ENCODE measurements at regions not wholly inside any gene's neighbourhood (a gene's known extent, or its start where the extent isn't known, plus 50 kb on each side); places are given as distances from the start of the nearest gene placed in this dataset.

GRCh38 chr11:122042981-122043380 lies 73.0 kb downstream of the BLID start:
- peaks cover 3% of the 10 kb centered on the region for H3K79me2 ChIP-seq (ENCODE audit: insufficient read depth, low read length)
- no peaks in the 10 kb centered on the region for H3K27me3 ChIP-seq (ENCODE audit: insufficient read depth, low read length)
- TF ChIP-seq, protein P1, sequence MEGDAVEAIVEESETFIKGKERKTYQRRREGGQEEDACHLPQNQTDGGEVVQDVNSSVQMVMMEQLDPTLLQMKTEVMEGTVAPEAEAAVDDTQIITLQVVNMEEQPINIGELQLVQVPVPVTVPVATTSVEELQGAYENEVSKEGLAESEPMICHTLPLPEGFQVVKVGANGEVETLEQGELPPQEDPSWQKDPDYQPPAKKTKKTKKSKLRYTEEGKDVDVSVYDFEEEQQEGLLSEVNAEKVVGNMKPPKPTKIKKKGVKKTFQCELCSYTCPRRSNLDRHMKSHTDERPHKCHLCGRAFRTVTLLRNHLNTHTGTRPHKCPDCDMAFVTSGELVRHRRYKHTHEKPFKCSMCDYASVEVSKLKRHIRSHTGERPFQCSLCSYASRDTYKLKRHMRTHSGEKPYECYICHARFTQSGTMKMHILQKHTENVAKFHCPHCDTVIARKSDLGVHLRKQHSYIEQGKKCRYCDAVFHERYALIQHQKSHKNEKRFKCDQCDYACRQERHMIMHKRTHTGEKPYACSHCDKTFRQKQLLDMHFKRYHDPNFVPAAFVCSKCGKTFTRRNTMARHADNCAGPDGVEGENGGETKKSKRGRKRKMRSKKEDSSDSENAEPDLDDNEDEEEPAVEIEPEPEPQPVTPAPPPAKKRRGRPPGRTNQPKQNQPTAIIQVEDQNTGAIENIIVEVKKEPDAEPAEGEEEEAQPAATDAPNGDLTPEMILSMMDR (IDR thresholded peaks at IDR 0.05; ENCODE audit: extremely low read depth, low read depth, low read length): no peak
- H3K4me1 ChIP-seq (ENCODE audit: insufficient read depth, low read length): peaks cover 71% of the 10 kb centered on the region
- H3K9me3 ChIP-seq (ENCODE audit: low read depth, low read length): no peaks in the 10 kb centered on the region
- H3K27ac ChIP-seq (ENCODE audit: low read depth, low read length): peak overlapping the region; percentile 97
- H4K20me1 ChIP-seq (ENCODE audit: insufficient read depth, low read length): no peaks in the 10 kb centered on the region
- DNase-seq (ENCODE audit: insufficient read length, low spot score, missing footprints): no peak
- H2AFZ ChIP-seq (ENCODE audit: low read length): no peak overlapping the region
- peaks cover 17% of the 10 kb centered on the region for H3K36me3 ChIP-seq (ENCODE audit: insufficient read depth, low read length)
- H3K4me3 ChIP-seq (ENCODE audit: insufficient read depth, low read length): no peak overlapping the region
- H3K4me2 ChIP-seq (ENCODE audit: insufficient read depth, low read length): no peak overlapping the region

DNA sequence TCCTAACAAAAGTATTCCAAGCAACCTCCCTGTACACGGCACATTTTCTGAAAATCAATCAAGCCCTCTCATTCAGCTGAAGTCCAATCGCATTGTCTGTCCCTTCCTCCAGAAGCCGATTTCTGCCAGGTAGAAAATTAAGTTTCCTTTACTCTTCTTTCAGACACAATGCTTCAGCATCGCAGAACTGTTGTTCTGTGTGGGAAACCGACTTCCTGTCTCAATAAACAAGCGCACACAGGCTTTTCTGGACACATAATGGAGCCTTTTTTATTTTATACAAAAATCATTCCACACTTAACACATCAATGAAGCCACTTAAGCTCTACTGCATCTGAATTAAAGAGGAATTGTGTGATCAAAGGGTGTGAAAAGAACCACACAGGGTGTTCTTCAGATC lies 75.6 kb downstream of the BLID start:
- Histone ChIP-seq H3K27me3 (ENCODE audit: insufficient read depth, low read length) (no peaks in the 10 kb centered on the region), H4K20me1 (ENCODE audit: insufficient read depth, low read length) (no peaks in the 10 kb centered on the region), H3K4me2 (ENCODE audit: insufficient read depth, low read length) (peak overlapping the region; percentile 40), H3K9me3 (ENCODE audit: low read depth, low read length) (no peaks in the 10 kb centered on the region), H3K27ac (ENCODE audit: low read depth, low read length) (peak overlapping the region; percentile 86), H3K4me3 (ENCODE audit: insufficient read depth, low read length) (no peak overlapping the region), H3K4me1 (ENCODE audit: insufficient read depth, low read length) (peaks cover 73% of the 10 kb centered on the region), H3K79me2 (ENCODE audit: insufficient read depth, low read length) (no peaks in the 10 kb centered on the region), H2AFZ (ENCODE audit: low read length) (no peak overlapping the region), H3K36me3 (ENCODE audit: insufficient read depth, low read length) (peaks cover 14% of the 10 kb centered on the region)
- no peak for DNase-seq (ENCODE audit: insufficient read length, low spot score, missing footprints)
- TF ChIP-seq, protein P1 (IDR thresholded peaks at IDR 0.05; ENCODE audit: extremely low read depth, low read depth, low read length): no peak

DNA sequence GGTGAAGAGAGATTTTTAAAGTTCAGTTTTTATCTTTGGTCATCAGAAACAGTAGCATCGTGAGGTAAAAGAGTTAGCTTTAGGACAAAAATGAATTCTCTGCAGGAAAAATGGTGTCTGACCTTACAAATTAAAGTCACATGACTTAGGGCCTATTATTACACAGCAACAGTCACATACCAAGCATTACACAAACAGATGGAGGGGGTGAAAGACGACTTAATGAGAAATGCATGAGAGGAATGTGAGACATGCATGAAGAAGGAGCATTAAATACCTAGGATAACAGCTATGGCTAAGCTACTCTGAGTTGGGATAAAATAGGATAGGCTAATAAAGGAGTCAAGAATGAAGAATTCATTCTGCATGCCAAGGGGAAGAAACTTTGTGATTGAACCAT lies 77.5 kb downstream of the BLID start:
- Histone ChIP-seq H3K27me3 (ENCODE audit: insufficient read depth, low read length) (no peaks in the 10 kb centered on the region), H2AFZ (ENCODE audit: low read length) (no peak overlapping the region), H3K4me2 (ENCODE audit: insufficient read depth, low read length) (peak overlapping the region; percentile 3), H3K9me3 (ENCODE audit: low read depth, low read length) (no peaks in the 10 kb centered on the region), H3K79me2 (ENCODE audit: insufficient read depth, low read length) (no peaks in the 10 kb centered on the region), H3K4me1 (ENCODE audit: insufficient read depth, low read length) (peaks cover 69% of the 10 kb centered on the region), H3K4me3 (ENCODE audit: insufficient read depth, low read length) (no peak overlapping the region), H3K27ac (ENCODE audit: low read depth, low read length) (peak overlapping the region; percentile 86), H4K20me1 (ENCODE audit: insufficient read depth, low read length) (no peaks in the 10 kb centered on the region), H3K36me3 (ENCODE audit: insufficient read depth, low read length) (peaks cover 14% of the 10 kb centered on the region)
- peak; percentile 58 for DNase-seq (ENCODE audit: insufficient read length, low spot score, missing footprints)
- TF ChIP-seq, protein P1 (IDR thresholded peaks at IDR 0.05; ENCODE audit: extremely low read depth, low read depth, low read length): no peak

DNA sequence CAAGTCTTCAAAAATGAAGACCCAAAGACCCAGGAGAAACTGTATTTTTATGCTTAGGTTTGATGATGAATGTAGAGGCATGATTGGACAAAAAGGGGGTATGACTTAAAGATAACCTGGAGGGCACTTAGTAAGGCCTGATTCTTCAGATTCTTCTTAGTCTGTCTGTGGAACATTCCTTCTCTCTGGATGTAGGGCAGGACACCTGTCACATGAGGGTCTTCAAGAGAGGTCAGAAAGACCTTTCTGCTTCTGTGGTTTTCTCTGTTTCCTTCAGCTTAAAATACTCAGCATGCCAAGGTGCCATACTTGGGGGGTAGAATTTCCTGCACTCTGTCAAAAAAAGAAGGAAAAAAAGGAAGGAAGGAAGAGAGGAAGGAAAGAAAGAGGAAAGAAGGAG lies 78.1 kb downstream of the BLID start:
- Histone ChIP-seq H3K9me3 (ENCODE audit: low read depth, low read length) (no peaks in the 10 kb centered on the region), H3K4me3 (ENCODE audit: insufficient read depth, low read length) (no peak overlapping the region), H3K36me3 (ENCODE audit: insufficient read depth, low read length) (peaks cover 14% of the 10 kb centered on the region), H3K27ac (ENCODE audit: low read depth, low read length) (peak overlapping the region; percentile 86), H3K27me3 (ENCODE audit: insufficient read depth, low read length) (no peaks in the 10 kb centered on the region), H2AFZ (ENCODE audit: low read length) (no peak overlapping the region), H4K20me1 (ENCODE audit: insufficient read depth, low read length) (no peaks in the 10 kb centered on the region), H3K4me1 (ENCODE audit: insufficient read depth, low read length) (peaks cover 75% of the 10 kb centered on the region), H3K4me2 (ENCODE audit: insufficient read depth, low read length) (no peak overlapping the region), H3K79me2 (ENCODE audit: insufficient read depth, low read length) (no peaks in the 10 kb centered on the region)
- TF ChIP-seq, protein P1 (IDR thresholded peaks at IDR 0.05; ENCODE audit: extremely low read depth, low read depth, low read length): no peak
- DNase-seq (ENCODE audit: insufficient read length, low spot score, missing footprints): no peak
